ENCODE measurements at regions not wholly inside any gene's neighbourhood (a gene's known extent, or its start where the extent isn't known, plus 50 kb on each side); places are given as distances from the start of the nearest gene placed in this dataset.

DNA sequence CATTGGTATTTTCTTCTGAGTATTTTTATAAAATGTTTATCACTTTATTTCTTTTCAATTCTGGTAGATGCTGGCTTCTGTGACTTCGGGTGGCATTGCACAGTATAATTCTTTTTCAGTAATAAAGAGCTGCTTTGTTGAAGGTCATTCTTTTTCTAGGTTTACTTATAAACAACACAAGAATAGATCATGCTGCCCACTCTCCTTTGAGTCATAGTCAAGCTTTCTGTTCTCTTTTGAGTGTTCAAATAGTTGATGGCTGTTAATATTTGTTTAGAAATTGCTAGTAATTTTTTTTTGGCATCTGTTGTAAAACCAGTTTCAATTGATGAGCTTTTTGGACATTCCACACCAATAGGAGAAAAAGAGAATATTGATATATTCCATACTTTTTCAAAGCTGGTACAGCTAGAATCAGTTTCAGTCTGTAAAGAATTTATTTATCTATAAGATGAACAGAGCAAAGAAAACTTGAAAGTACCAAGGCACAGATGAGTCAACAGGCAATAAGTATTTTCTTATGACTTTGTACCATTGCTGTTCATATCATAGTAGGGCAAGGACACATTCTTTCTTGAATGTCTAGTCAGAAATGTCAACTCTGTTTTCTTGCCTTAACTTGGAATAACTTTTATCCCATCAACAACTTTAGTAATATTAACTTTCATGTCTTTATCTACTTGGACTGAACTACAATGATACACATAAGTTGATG, 513.0 kb upstream of the SEL1L start:
- no peaks in the 10 kb centered on the region for H3K36me3 Mint-ChIP-seq (ENCODE audit: low read depth)
- no peak overlapping the region for H3K4me3 Mint-ChIP-seq
- CTCF ChIA-PET = no interaction called here
- DNase-seq = no peak
- no peaks in the 10 kb centered on the region for H3K9me3 Mint-ChIP-seq
- intact Hi-C loops (cut with micrococcal nuclease) = no loop called here
- H3K27me3 Mint-ChIP-seq (ENCODE audit: low read depth) = no peaks in the 10 kb centered on the region
- no peaks in the 10 kb centered on the region for H3K4me1 Mint-ChIP-seq (ENCODE audit: low read depth)
- H3K27ac Mint-ChIP-seq = no peak overlapping the region

DNA sequence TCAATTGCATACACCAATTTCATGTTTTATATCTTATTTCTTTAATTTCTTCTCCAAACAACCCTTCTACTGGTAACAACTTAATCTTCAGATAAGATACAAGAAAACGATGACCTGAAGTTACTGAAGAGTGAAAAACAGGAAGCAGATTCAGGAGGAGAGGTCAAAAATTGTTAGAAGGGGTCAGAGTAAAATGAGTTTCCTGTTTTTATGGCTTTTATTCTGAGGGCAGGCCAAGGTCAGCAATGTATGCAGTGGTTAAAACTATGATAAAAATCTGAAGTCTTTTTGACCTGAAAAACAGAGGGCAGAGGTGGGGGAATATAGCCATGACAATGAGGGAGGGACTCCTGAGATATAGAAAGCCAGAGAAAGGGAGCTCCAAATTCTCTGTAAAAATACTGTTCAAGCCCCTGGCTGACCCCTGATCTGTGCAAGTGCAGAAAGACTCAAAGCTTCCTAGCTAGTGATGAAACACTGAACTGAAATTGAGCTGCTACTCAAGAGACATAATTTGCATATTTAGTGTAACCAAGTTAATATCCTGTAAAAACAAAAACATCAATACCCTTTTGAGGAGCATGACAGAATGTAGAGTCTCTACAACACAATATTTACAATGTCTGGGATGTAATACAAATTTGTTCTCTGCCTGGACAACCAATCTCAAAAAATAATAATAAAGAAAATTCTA, 514.3 kb upstream of the SEL1L start:
- CTCF ChIA-PET = no interaction called here
- Mint-ChIP-seq H3K36me3 (ENCODE audit: low read depth) (no peaks in the 10 kb centered on the region), H3K9me3 (no peaks in the 10 kb centered on the region)

DNA sequence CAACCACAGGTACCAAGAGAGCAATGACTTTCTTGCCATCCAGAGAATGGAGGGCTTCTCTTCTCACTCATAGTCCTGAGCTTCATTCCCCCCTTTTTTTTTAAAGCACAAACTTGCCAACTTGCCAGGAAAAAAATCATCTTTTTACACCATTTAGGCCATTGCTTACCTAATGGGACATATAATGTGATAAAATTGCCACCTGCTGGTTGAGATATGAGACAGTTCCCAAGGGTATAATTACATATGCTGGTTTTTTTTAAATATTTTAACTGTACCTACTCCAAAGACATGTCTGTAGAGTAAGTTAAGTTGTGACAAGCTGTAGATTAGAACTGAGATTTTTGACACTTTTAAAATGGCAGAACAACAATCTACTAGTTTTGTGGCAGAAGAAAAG, 519.1 kb upstream of the SEL1L start:
- H3K4me1 Mint-ChIP-seq (ENCODE audit: low read depth) = no peaks in the 10 kb centered on the region
- H3K9me3 Mint-ChIP-seq = peaks cover 1% of the 10 kb centered on the region
- peaks cover 2% of the 10 kb centered on the region for H3K27me3 Mint-ChIP-seq (ENCODE audit: low read depth)
- CTCF ChIA-PET = no interaction called here
- H3K36me3 Mint-ChIP-seq (ENCODE audit: low read depth) = no peaks in the 10 kb centered on the region
- DNase-seq = no peak
- intact Hi-C loops (cut with micrococcal nuclease) = no loop called here
- no peak overlapping the region for H3K4me3 Mint-ChIP-seq
- H3K27ac Mint-ChIP-seq = no peak overlapping the region

More for the DNA sequence above, 514.3 kb upstream of the SEL1L start:
- Mint-ChIP-seq H3K4me1 (ENCODE audit: low read depth) (no peaks in the 10 kb centered on the region), H3K27ac (no peak overlapping the region), H3K27me3 (ENCODE audit: low read depth) (no peaks in the 10 kb centered on the region), H3K4me3 (no peak overlapping the region)
- intact Hi-C loops (cut with micrococcal nuclease) = no loop called here
- DNase-seq = no peak

DNA sequence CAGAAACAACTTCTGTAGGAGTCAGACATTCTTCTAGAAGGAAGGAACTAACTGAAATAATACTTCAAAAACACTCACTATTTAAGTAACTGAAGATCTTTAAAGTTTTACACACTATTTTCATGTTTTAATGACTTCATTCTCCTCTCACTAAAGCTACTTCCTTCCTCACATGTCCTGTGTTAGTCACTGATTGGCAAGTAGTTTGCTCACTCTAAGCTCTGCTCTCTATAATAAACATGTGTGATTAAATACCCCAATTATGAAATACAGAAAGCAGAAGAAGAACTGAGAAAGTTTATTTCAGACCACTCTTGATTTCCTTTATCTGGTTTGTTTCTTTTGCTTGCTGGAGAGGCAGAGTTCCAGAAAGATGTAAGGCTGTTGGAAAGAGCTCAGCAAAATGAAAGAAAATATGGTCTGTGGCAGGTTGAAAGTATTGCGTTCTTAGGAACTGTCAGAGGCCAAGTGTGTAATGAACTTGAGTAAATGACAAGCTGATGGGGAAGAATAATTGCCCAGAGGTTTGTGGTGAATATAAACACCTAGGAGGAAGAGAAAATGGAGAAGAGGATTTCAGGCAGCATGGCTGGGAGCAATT, 522.0 kb upstream of the SEL1L start:
- H3K9me3 Mint-ChIP-seq = peaks cover 4% of the 10 kb centered on the region
- no peaks in the 10 kb centered on the region for H3K36me3 Mint-ChIP-seq (ENCODE audit: low read depth)
- H3K27me3 Mint-ChIP-seq (ENCODE audit: low read depth) = peaks cover 2% of the 10 kb centered on the region
- no peaks in the 10 kb centered on the region for H3K4me1 Mint-ChIP-seq (ENCODE audit: low read depth)
- CTCF ChIA-PET = interaction anchor here (0.6 kb wide), 1 partner anchor 1846 kb away, joined by 3 read pairs; no protein-coding TSS in a partner anchor
- H3K4me3 Mint-ChIP-seq = no peak overlapping the region
- H3K27ac Mint-ChIP-seq = no peak overlapping the region
- intact Hi-C loops (cut with micrococcal nuclease) = no loop called here
- no peak for DNase-seq

DNA sequence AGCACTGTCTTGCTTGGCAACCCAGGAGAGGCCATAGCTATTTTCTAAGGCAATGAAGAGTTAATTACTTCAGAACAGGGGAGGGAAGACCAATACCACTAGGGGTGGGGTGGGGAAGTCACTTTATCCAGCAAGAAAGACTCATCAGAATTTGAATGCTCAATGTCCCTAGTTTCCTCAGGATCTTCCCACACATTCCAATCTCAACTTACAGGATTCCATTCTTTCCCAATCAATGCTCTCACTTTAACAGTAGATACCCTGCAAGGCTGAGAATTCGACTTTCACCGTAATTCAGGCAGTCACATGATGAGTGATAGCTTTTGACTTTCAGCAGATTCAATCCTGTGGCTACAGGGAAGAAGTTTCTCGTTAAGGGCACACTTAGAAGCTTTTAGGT, 526.6 kb upstream of the SEL1L start:
- CTCF ChIA-PET = no interaction called here
- H3K4me3 Mint-ChIP-seq = no peak overlapping the region
- H3K36me3 Mint-ChIP-seq (ENCODE audit: low read depth) = no peaks in the 10 kb centered on the region
- no peak overlapping the region for H3K27ac Mint-ChIP-seq
- DNase-seq = no peak
- H3K27me3 Mint-ChIP-seq (ENCODE audit: low read depth) = peaks cover 2% of the 10 kb centered on the region
- peaks cover 20% of the 10 kb centered on the region for H3K9me3 Mint-ChIP-seq
- intact Hi-C loops (cut with micrococcal nuclease) = no loop called here
- H3K4me1 Mint-ChIP-seq (ENCODE audit: low read depth) = no peaks in the 10 kb centered on the region

DNA sequence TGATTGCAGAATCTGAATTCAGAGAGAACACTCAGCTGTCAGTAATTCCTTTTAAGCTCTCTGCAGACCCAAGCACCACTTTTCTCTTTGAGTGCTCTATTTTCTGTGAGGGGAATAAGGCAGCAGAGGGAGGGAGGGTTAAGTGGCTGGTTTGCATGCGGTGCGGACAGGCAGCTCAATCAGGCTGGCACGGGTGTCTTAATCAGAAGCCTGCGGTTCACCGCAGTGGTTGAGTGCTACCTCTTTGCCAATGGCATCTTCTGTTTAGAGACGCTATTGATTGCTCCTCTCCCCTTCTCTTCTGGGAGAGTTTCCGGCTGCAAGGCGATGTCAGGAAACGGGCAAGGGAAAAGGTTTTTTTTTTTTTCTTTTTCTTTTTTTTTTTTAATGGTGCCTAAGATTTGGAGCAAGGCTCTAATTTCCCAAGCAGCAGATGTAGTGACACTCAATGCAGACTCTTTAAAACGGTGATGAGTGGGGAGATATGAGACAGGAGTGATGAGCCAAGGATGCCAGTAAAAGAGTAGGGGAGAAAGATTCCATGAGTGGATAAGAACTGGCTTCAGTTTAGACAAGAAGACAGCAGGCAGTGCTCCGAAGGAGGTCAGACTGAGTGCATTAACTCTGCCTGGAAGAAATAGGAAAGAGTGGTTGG, 533.7 kb upstream of the SEL1L start:
- H3K9me3 Mint-ChIP-seq = peaks cover 16% of the 10 kb centered on the region

DNA sequence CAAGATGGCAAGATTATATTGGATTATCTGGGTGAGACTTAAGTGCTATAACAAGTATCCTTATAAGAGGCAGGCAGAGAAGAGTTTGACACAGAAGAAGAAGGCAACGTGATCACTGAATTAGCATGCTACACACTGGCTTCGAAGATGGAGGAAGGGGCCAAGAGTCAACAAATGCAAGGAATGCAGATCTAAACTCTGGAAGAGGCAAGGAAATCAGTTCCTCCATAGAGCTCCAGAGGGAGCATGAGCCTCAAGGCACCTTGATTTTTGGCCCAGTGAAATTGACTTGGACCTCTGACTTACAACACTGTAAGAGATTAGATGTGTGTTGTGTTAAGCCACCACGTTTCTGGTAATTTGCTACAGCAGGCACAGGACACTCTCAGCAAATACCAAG, 536.4 kb upstream of the SEL1L start:
- H3K9me3 Mint-ChIP-seq = peaks cover 7% of the 10 kb centered on the region
- CTCF ChIA-PET = no interaction called here
- no peak for DNase-seq
- H3K4me1 Mint-ChIP-seq (ENCODE audit: low read depth) = no peaks in the 10 kb centered on the region
- no peaks in the 10 kb centered on the region for H3K36me3 Mint-ChIP-seq (ENCODE audit: low read depth)
- intact Hi-C loops (cut with micrococcal nuclease) = no loop called here
- H3K27me3 Mint-ChIP-seq (ENCODE audit: low read depth) = no peaks in the 10 kb centered on the region
- no peak overlapping the region for H3K4me3 Mint-ChIP-seq
- H3K27ac Mint-ChIP-seq = no peak overlapping the region

More for the DNA sequence above, 533.7 kb upstream of the SEL1L start:
- Mint-ChIP-seq H3K4me3 (no peak overlapping the region), H3K27me3 (ENCODE audit: low read depth) (no peaks in the 10 kb centered on the region), H3K27ac (no peak overlapping the region), H3K36me3 (ENCODE audit: low read depth) (no peaks in the 10 kb centered on the region), H3K4me1 (ENCODE audit: low read depth) (no peaks in the 10 kb centered on the region)
- no peak for DNase-seq
- intact Hi-C loops (cut with micrococcal nuclease) = no loop called here
- CTCF ChIA-PET = no interaction called here

DNA sequence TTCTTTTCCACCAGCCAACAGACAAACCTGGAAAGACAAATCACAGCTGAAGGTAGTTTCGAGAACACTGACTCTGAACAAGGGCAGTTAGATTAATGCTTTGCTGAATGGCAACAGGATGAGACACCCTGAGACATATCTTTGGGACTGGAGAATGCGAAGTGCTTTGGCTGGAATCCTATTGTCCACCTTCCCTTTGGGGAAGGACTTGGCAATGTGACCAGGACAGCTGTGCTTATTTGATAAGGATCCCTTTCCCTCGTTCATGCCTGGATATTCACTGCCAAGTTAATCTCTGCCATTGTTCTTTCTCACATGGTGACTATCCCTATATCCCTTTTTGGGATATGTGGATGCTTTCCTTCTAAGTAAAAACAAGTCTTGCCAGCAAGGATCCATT, 537.1 kb upstream of the SEL1L start:
- Mint-ChIP-seq H3K36me3 (ENCODE audit: low read depth) (no peaks in the 10 kb centered on the region), H3K27ac (no peak overlapping the region), H3K9me3 (peaks cover 3% of the 10 kb centered on the region), H3K4me3 (no peak overlapping the region), H3K4me1 (ENCODE audit: low read depth) (no peaks in the 10 kb centered on the region), H3K27me3 (ENCODE audit: low read depth) (no peaks in the 10 kb centered on the region)
- intact Hi-C loops (cut with micrococcal nuclease) = no loop called here
- DNase-seq = no peak
- CTCF ChIA-PET = no interaction called here

DNA sequence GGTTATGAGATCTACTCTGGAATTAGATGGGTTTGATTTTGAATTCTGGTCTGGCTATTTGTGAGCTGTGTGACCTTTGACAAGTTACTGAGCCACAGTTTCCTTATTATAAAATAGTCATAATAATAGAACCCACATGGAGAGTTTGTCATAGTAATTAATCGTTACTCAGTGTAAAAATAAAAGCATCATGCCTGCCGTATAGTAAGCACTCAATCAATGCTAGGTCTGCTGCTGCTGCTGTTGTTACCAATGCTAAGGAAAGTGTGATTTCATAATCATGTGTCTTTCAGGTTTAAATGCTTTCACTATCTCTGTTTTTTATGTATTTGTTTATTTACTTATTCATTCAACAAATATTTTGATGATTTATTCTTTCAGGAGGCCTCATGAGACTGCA, 539.9 kb upstream of the SEL1L start:
- H3K4me3 Mint-ChIP-seq = no peak overlapping the region
- DNase-seq = no peak
- no peaks in the 10 kb centered on the region for H3K9me3 Mint-ChIP-seq
- H3K4me1 Mint-ChIP-seq (ENCODE audit: low read depth) = no peaks in the 10 kb centered on the region
- H3K36me3 Mint-ChIP-seq (ENCODE audit: low read depth) = no peaks in the 10 kb centered on the region
- intact Hi-C loops (cut with micrococcal nuclease) = no loop called here
- CTCF ChIA-PET = no interaction called here
- no peaks in the 10 kb centered on the region for H3K27me3 Mint-ChIP-seq (ENCODE audit: low read depth)
- H3K27ac Mint-ChIP-seq = no peak overlapping the region

DNA sequence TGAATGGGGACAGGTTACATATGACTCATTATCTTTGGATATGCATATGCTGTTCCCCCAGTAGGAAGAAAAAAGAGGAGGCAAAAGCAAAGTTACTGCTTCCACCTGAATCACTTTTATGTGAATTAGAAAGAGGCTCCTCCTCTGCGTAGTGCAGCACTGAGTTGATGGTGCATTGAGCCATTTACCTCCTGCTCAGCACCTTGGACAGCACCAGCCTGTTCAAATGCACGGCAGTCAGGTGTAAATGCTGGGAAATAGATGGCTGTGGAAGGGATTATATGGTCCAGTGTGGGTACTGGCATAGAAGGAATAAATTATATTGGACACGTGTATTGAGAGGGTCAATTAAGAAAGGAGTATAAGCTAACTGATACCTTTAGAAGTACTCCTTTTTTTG, 541.9 kb upstream of the SEL1L start:
- no peaks in the 10 kb centered on the region for H3K4me1 Mint-ChIP-seq (ENCODE audit: low read depth)
- intact Hi-C loops (cut with micrococcal nuclease) = no loop called here

DNA sequence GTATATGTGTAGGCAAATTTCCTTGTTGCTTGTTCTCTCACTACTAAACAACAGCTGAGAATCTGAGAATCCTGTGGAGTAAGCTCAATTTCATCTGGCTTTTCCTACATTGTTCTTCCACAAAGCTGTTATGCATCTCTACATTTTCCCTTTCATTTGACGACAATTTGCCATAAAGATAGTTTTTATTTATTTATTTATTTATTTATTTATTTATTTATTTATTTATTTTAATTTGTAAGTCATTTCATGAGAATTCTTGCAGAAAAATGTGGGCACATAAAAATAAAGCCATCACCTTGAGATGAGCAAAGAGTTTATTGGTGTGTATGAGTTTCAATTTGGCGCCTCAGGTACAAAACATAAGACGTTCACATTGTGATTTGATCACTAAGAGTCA, 545.9 kb upstream of the SEL1L start:
- intact Hi-C loops (cut with micrococcal nuclease) = no loop called here
- no peak for DNase-seq
- CTCF ChIA-PET = no interaction called here
- no peaks in the 10 kb centered on the region for H3K4me1 Mint-ChIP-seq (ENCODE audit: low read depth)
- H3K9me3 Mint-ChIP-seq = peaks cover 10% of the 10 kb centered on the region
- no peaks in the 10 kb centered on the region for H3K36me3 Mint-ChIP-seq (ENCODE audit: low read depth)
- no peaks in the 10 kb centered on the region for H3K27me3 Mint-ChIP-seq (ENCODE audit: low read depth)
- no peak overlapping the region for H3K27ac Mint-ChIP-seq
- H3K4me3 Mint-ChIP-seq = no peak overlapping the region

More for the DNA sequence above, 541.9 kb upstream of the SEL1L start:
- Mint-ChIP-seq H3K27ac (no peak overlapping the region), H3K9me3 (peaks cover 5% of the 10 kb centered on the region), H3K27me3 (ENCODE audit: low read depth) (no peaks in the 10 kb centered on the region), H3K36me3 (ENCODE audit: low read depth) (no peaks in the 10 kb centered on the region), H3K4me3 (no peak overlapping the region)
- DNase-seq = peak; percentile 41
- CTCF ChIA-PET = no interaction called here

DNA sequence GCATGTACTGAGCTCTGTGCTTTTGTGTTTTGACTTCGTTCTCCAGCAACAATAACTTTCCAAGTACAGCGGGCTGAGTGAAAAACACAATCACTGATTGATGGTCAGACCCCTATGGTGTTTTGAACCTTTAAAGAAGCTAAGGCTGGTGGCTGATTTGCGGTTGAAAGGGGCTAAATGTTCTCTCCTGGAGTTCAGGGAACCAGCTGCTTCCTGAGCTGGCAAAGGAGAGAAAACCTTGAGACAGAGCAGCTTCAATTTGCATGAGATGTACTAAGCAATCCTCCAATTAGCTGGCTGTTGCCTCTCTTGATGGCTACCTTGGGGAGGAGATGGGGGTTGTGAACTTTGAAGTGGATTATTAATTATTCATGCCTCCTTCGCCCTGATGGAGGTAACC, 546.7 kb upstream of the SEL1L start:
- no peaks in the 10 kb centered on the region for H3K4me1 Mint-ChIP-seq (ENCODE audit: low read depth)
- no peak for DNase-seq
- CTCF ChIA-PET = no interaction called here
- no peak overlapping the region for H3K4me3 Mint-ChIP-seq
- peaks cover 10% of the 10 kb centered on the region for H3K9me3 Mint-ChIP-seq
- H3K27me3 Mint-ChIP-seq (ENCODE audit: low read depth) = no peaks in the 10 kb centered on the region
- H3K36me3 Mint-ChIP-seq (ENCODE audit: low read depth) = no peaks in the 10 kb centered on the region
- intact Hi-C loops (cut with micrococcal nuclease) = no loop called here
- no peak overlapping the region for H3K27ac Mint-ChIP-seq

DNA sequence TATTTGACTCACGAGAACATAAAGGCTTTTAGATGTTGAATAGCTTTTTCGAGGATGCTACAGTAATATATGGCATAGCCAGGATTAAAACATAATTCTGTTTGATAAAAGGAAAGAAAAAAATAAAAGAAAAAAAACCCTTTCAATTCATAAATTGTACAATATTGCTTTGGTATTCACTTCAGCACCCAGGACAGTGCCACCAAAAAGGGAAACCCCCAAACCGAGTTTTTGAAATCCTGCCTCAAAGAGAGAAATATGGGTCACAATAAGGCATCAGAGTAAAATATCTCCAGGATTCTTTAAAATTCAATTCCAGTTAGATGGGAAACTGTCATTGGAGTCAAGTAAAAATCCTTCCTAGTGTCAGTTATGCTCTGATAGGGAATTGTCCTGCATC, 551.2 kb upstream of the SEL1L start:
- CTCF ChIA-PET = no interaction called here
- H3K9me3 Mint-ChIP-seq = peaks cover 5% of the 10 kb centered on the region
- H3K27me3 Mint-ChIP-seq (ENCODE audit: low read depth) = no peaks in the 10 kb centered on the region
- H3K27ac Mint-ChIP-seq = no peak overlapping the region
- DNase-seq = peak; percentile 4
- no peaks in the 10 kb centered on the region for H3K4me1 Mint-ChIP-seq (ENCODE audit: low read depth)
- intact Hi-C loops (cut with micrococcal nuclease) = no loop called here
- H3K36me3 Mint-ChIP-seq (ENCODE audit: low read depth) = no peaks in the 10 kb centered on the region
- H3K4me3 Mint-ChIP-seq = no peak overlapping the region

All from activated naive CD4-positive, alpha-beta T cell treated with anti-CD3 and anti-CD28 coated beads for 36 hours (primary cell).